Left lobe of liver (tissue), 2 donors: ENCODE measurements at regions not wholly inside any gene's neighbourhood (a gene's known extent, or its start where the extent isn't known, plus 50 kb on each side); places are given as distances from the start of the nearest gene placed in this dataset.

Experiments
- ATAC-seq: fragments of 200-7000 bp; cut with Tn5 transposase; one replicate; pipeline ENCODE4 v1.9.1; 2020; ENCODE audit warnings: mild to moderate bottlenecking, moderate library complexity
- DNase-seq: peaks from one replicate; pipeline ENCODE4 v3.0.0-alpha.2; 2020; ENCODE audit warnings: low spot score
- donor health status: DM: no; HTN: no; CAD: no; lungs with moderate emphysema.
- donor health status: DM: no; HTN: yes; CAD: no.

DNA sequence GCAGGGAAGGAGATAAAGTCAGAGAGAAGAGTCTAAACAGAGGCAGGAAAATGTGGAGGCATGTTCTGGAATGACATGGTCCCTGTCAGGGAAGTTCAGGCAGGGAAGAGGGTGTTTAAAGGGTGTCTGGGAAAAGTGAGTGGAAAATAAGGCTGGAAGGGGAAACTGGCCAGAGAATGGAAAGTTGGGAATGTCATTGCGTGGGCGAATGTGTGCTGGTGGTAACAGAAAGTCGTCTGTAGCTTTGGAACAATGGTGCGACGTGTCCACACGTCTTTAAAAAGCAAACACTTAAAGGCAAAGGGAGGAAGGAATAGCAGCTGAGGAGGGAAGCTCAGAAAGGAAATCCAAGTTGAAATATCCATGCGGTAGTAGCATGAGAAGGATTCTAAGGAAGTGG is 469.5 kb upstream of the SALL3 start:
- no peak for DNase-seq
- ATAC-seq: no peak

GRCh38 chr18:78510636-78511035 is 469.0 kb upstream of the SALL3 start:
- no peak for ATAC-seq
- no peak for DNase-seq

DNA sequence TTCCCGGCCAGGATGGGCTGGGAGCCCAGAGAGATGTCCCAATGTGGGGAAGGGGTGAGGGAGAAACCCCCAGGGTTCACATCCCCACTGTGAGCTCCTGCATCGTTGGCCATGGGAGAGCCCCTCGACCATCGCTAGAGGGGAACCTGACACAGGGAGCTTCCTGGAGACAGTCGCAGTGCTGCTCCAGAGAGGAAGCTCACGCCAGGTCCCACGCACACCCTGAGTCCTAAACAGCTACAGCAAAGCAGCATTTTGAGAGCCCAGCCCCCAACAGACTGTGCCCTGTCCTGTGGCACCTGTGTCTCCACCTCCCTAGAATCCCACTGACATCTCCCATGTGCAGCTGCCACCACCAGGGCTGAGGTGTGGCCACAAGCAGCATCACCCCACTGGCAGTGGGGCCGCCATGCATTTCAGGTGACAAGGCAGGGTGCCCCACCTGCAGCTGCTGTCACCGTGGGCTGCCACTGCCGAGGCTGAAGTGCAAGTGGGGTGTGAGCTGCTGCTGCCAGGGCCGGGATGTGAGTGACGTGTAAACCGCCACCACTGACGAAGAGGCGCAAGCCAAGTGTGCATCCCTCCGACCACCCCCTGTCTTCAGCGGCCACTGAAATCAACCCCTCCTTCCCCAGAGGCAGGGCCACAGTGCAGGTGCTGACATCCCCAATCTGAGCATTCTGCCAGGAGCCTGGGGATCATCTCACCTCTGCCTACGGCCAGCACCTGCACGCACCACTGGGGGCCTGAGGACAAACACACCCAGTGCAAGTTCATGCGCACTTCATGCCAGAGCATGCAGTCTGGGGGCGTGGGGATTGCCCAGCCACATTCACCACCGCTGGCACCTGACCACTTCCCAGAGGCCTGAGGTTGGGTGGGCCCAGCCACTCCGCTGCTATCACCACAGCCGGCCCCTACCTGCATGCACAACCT is 467.7 kb upstream of the SALL3 start:
- ATAC-seq (no peak), DNase-seq (no peak)

GRCh38 chr18:78514910-78515670 is 464.5 kb upstream of the SALL3 start:
- ATAC-seq (no peak), DNase-seq (peak; percentile 22)

- DNase-seq (peak; percentile 35), ATAC-seq (no peak)
Observed at GRCh38 chr18:78517328-78517727, 462.3 kb upstream of the SALL3 start.

GRCh38 chr18:78517973-78518372 is 461.6 kb upstream of the SALL3 start:
- ATAC-seq (no peak), DNase-seq (peak; percentile 26)

DNA sequence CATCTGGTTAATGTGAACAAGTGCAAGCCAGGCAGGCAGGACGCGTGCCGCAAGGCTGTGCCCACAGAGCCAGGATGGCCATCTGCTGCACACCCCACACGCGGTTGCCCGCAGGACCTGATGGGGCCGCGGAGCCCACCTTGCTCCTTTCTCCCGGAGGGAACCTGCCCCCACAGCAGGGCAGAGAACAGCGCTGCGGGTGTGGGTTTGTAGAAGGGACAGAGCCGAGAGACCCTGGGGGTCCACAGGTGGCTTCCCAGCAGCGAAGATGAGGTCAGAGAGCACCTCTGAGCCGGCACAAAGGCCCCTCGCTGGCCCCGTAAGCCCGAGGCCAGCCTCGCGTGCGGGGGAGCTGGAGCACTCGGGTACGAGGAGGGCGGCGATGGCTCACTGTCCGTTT is 460.8 kb upstream of the SALL3 start:
- ATAC-seq (no peak), DNase-seq (peak; percentile 28)

GRCh38 chr18:78519394-78520062 is 460.1 kb upstream of the SALL3 start:
- peak; percentile 19 for DNase-seq

GRCh38 chr18:78521136-78521535 is 458.5 kb upstream of the SALL3 start:
- ATAC-seq (no peak), DNase-seq (peak; percentile 16)

More at GRCh38 chr18:78519394-78520062, 460.1 kb upstream of the SALL3 start:
- no peak for ATAC-seq

- ATAC-seq (no peak), DNase-seq (peak; percentile 11)
Observed at GRCh38 chr18:78521744-78522143, 457.9 kb upstream of the SALL3 start.

- ATAC-seq (no peak), DNase-seq (peak; percentile 18)
Observed at GRCh38 chr18:78522507-78522906, 457.1 kb upstream of the SALL3 start.

DNA sequence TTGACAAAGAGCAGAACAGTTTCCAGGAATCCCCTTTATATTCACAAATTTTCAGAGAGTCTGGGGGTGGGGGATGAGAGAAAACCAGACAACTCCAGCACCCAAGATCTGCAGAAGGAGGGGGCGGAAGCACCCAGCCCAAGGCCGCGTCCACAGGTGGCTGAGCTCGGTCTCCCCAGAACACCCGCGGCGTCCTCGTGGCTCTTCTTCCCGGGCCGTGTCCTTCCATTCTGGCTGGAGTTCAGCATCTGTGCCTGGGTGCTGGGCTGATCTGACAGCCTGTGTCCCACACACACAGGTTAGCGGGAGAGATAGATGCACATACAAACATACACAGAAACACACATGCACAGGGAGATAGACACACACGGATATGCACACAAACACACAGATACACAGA is 455.8 kb upstream of the SALL3 start:
- DNase-seq (no peak), ATAC-seq (no peak)

DNA sequence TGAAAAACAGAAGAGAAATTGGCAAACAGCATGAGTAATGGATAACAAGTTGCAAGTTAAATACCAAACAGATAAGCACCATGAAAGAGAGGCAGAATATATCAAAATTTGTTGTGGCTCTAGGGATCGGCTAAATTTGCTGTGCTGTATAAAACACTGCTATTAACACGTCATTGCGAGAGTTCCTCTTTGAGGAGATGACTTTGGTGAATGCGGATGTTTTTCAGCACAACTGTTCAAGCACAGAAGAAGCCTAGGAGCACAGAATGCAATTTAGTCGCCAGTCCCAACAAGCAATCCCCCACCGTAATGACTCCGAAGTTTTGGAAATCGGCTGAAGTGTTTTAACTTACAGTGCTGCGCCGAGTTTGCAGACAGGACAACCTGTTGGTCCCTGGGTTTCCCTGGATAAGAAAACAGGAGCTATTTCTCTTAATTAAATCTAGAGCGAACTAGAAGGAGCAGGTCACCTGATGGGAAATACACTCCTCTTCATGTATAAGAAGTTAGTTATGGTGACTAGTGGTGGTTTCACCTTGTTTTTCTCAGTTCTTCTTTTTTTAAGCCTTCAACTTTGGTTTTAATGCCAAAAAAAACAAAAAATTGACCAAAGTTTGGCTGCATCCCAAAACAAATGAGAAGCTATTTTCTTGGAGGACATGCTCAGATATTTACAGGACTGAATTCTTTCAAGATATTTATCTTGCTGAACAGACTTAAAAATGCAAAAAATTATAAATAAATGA is 454.1 kb upstream of the SALL3 start:
- ATAC-seq (no peak), DNase-seq (no peak)

DNA sequence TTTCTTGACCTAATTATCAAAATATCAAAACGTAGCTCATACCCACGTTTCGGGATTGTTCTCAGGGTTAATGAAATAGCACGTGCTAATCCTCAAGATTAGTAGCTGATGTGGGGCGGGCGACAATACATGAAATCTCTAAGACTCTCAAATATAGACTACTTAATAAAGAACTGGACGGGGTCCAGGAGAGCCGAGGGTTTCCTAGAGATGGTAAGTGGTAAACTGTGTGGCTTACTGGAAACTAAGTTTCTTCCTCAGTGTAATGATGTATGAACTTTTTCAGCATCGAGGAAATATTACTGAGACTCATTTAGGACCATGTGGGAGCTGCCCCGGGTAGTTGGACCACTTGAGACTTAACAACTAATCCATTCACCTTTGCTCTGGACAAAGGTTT is 453.3 kb upstream of the SALL3 start:
- no peak for ATAC-seq
- DNase-seq: no peak

DNA sequence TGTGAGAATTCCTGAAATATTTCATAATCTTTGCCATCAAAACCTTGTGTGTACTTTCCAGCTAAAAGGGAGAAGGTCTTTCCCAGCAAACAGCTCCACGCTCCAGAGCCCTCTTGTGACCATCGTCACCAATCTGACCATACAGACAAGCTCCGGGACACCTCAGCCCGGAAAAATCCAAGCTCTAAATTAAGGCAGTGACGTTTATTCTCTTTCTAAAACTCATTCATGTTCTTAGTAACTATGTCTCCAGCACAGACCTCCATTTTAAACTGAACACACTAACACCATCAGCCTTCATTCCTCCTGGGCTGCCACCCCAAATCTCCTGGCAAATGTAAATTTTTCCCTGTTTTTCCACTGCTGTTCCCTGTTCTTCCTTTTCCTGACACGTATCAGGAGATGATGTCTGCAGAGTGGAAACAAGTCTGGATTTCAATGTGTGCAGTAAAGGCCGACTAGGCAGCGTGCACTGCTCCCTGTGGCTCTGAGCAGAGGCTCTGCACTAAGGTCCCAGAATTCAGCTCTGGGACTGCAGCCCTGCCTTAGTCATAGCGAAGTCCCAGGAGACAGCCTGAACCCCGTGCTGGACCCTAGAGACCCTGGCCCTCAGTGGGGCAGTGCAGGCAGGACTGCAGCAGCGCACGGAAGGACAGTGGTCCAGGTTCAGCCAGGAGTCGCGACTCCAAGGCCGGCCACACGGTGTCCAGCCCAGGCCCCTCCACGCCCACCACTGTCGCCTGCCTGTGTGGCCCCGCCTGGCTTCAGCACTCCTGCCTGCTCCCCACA is 452.5 kb upstream of the SALL3 start:
- DNase-seq (no peak), ATAC-seq (no peak)

DNA sequence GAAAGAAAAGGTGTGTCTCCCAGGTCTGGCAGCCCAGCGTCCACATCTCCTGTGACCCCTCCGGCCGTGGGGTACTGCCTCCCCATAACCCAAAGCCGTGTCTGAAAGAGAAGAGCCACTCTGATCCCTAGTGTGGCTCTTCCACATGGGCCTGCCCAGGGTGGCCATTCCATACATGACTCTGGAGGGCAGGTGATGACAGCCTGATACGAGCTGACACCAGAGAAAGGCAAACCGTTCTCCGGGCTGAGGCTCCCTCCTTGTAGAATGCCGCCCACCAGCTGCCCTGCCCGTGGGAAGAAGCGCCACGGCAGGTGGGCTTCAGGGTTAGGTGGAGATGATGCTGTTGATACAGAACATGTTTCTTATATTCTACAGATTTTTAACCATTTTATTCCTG is 451.6 kb upstream of the SALL3 start:
- no peak for ATAC-seq
- no peak for DNase-seq

DNA sequence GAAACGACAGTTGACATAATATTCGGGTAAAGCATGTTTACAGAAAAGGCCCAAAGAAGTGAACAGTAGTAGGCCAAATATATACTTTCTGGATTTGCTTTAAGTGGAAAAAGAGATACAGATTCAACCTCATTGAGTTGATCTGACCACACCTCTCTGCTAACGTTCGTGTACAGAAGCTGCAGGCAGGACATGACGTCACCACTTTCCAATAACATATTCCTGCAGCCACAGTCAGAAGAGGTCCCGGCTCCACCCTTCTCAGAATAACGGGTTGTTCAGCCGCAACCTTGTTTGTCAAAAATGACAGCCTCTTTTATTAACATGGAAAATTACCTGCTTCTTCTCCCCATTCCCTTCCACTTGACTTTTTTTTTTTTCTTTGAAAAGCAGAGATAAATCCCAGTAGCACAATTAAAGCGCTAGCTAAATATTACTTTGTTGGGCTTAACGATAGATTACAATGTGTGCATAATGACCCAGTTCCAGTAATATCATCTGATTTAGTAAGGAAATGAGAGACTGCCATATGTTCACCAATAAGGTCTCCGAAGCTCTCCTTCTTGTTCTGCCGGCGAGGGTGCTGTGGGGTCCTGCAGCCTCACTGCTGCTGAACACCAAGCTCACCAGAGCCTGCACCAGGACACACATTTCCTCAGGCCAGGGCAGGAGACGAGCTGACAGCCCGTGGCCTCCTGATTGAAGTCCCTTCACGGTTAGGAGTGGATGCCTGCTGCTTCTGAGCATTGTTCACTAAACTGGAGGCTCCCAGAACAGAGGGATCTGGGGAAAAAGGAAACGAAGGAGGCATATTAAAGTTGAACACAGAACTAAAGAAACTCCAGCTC is 451.0 kb upstream of the SALL3 start:
- ATAC-seq: no peak

DNA sequence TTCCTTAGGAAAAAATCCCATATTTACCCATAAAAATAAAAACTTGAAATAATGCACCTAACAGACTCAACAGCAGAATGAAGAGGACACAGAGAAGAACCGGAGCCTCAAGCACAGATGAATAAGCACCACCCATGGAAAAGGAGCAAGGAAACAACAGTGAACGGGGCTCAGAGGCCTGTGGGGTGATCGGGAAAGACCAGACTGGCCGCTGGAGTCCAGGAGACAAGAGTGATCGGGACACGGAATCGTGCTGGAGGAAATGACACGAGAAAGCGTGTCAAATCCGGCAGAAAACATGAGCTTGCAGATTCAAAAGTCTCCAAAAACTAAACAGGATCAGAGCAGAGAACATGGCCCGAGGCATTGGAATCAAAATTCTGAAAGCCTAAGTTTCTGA is 448.0 kb upstream of the SALL3 start:
- DNase-seq: no peak

More for the DNA sequence above, 451.0 kb upstream of the SALL3 start:
- DNase-seq: no peak

More for the DNA sequence above, 448.0 kb upstream of the SALL3 start:
- ATAC-seq: no peak
